B cell (primary cell): ENCODE measurements at regions not wholly inside any gene's neighbourhood (a gene's known extent, or its start where the extent isn't known, plus 50 kb on each side); places are given as distances from the start of the nearest gene placed in this dataset.

Experiments
- ATAC-seq: fragments of 200-7000 bp; cut with Tn5 transposase; one replicate; pipeline ENCODE4 v1.10.0; 2021; ENCODE audit warnings: low read depth, mild to moderate bottlenecking, moderate number of reproducible peaks, moderate library complexity
- CTCF ChIA-PET: fragments of 350-600 bp; sonication (Branson Sonifier 250); formaldehyde crosslinking; loops from one replicate; lab custom pipeline; 2021; ENCODE audit warnings: antibody characterized with exemption, inconsistent platforms; lab: Charles Lee
- POLR2A ChIA-PET: fragments of 350-600 bp; sonication (Branson Sonifier 250); formaldehyde crosslinking; loops from one replicate; lab custom pipeline; 2021; ENCODE audit warnings: antibody characterized with exemption; lab: Charles Lee
- DNase-seq: peaks from one replicate; pipeline ENCODE4 v3.0.0; 2013
- H2AFZ ChIP-seq: 2 replicates; pipeline ENCODE4 v1.6.1; 2012; ENCODE audit warnings: mild to moderate bottlenecking, low read depth, low read length; ENCODE audit not compliant: insufficient read depth, poor library complexity, severe bottlenecking
- H3K27ac ChIP-seq, 2 donors: 1 replicate in 1 of 2; 2 replicates in 1 of 2; pipeline ENCODE4 v1.5.1; 2012 to 2013; ENCODE audit warnings: low read length in 2 of 2, mild to moderate bottlenecking in 2 of 2, moderate library complexity in 1 of 2
- H3K27me3 ChIP-seq, 4 experiments: fragments of 200-600 bp in 1 of 4; sonication (generic) in 1 of 4; replicated peaks in 1 of 4; 1 replicate in 2 of 4; 2 replicates in 2 of 4; pipeline versions ENCODE4 v1.6.1 to v1.7.0; 2013 to 2016; ENCODE audit warnings: low read length in 3 of 4, mild to moderate bottlenecking in 2 of 4, mixed read lengths in 1 of 4, moderate library complexity in 1 of 4; ENCODE audit not compliant: insufficient read depth in 4 of 4, control insufficient read depth in 3 of 4; ENCODE audit errors: control extremely low read depth in 1 of 4
- H3K36me3 ChIP-seq, 2 experiments: replicated peaks in 1 of 2; 1 replicate in 1 of 2; 2 replicates in 1 of 2; pipeline versions ENCODE4 v1.6.1 to v1.7.1; 2013; ENCODE audit warnings: low read length in 1 of 2; ENCODE audit not compliant: insufficient read depth in 2 of 2, control insufficient read depth in 1 of 2; ENCODE audit errors: control extremely low read depth in 1 of 2, extremely low read depth in 1 of 2
- H3K4me1 ChIP-seq, 2 donors: fragments of 200-600 bp in 1 of 2; sonication (generic) in 1 of 2; 1 replicate in 1 of 2; 2 replicates in 1 of 2; pipeline versions ENCODE4 v1.5.1 to v1.6.1; 2013 to 2017; ENCODE audit warnings: low read length in 2 of 2; ENCODE audit not compliant: control insufficient read depth in 2 of 2, insufficient read depth in 2 of 2
- H3K4me2 ChIP-seq: replicated peaks from 2 replicates; pipeline ENCODE3; 2012; ENCODE audit warnings: mild to moderate bottlenecking, low read depth, low read length; ENCODE audit not compliant: poor library complexity, severe bottlenecking
- H3K4me3 ChIP-seq, 5 experiments: fragments of 200-600 bp in 1 of 5; sonication (generic) in 1 of 5; 1 replicate in 3 of 5; 2 replicates in 2 of 5; pipeline versions ENCODE4 v1.5.1 to v1.7.0; 2011 to 2016; ENCODE audit warnings: low read length in 4 of 5, mild to moderate bottlenecking in 4 of 5, low read depth in 2 of 5, control low read depth in 1 of 5, moderate library complexity in 1 of 5; ENCODE audit not compliant: insufficient read depth in 1 of 5; ENCODE audit errors: control extremely low read depth in 1 of 5, extremely low read depth in 1 of 5
- H3K79me2 ChIP-seq: fragments of 200-600 bp; sonication (generic); one replicate; pipeline ENCODE4 v1.6.0; 2016; ENCODE audit warnings: low read length; ENCODE audit not compliant: control insufficient read depth, insufficient read depth
- H3K9ac ChIP-seq: fragments of 200-600 bp; sonication (generic); 2 replicates; pipeline ENCODE4 v1.6.1; 2017; ENCODE audit warnings: mild to moderate bottlenecking, low read length, moderate library complexity
- H3K9me3 ChIP-seq, 3 donors: one replicate each; pipeline versions ENCODE4 v1.6.1 to v1.7.1; 2013; ENCODE audit warnings: low read length in 2 of 3; ENCODE audit not compliant: control insufficient read depth in 2 of 3, insufficient read depth in 1 of 3; ENCODE audit errors: control extremely low read depth in 1 of 3
- H4K20me1 ChIP-seq: 2 replicates; pipeline ENCODE4 v1.6.0; 2012; ENCODE audit warnings: mild to moderate bottlenecking, low read length; ENCODE audit not compliant: insufficient read depth, control insufficient read depth, poor library complexity, severe bottlenecking
- H3K27ac Mint-ChIP-seq: one replicate; pipeline ENCODE4 v1.8.0; 2021; ENCODE audit warnings: mixed read lengths
- H3K27me3 Mint-ChIP-seq: one replicate; pipeline ENCODE4 v1.8.0; 2021; ENCODE audit warnings: mixed read lengths
- H3K4me1 Mint-ChIP-seq: one replicate; pipeline ENCODE4 v1.8.0; 2021; ENCODE audit warnings: mixed read lengths
- H3K4me3 Mint-ChIP-seq: one replicate; pipeline ENCODE4 v1.8.0; 2021; ENCODE audit warnings: mixed read lengths
- H3K9me3 Mint-ChIP-seq: one replicate; pipeline ENCODE4 v1.8.0; 2022; ENCODE audit warnings: mixed read lengths; ENCODE audit not compliant: insufficient read depth
- CTCF ChIP-seq: fragments of 200-600 bp; IDR thresholded peaks from one replicate; pipeline ENCODE4 v1.8.0; 2022; ENCODE audit warnings: antibody characterized with exemption, mild to moderate bottlenecking
- EZH2 ChIP-seq: IDR thresholded peaks from 2 replicates; pipeline ENCODE4 v1.6.1; 2012; ENCODE audit warnings: borderline replicate concordance, low read depth, mild to moderate bottlenecking, moderate library complexity, low read length; ENCODE audit not compliant: insufficient read depth, poor library complexity, severe bottlenecking
- WGBS: methylation state at CpG from one replicate; pipeline ENCODE4 v1.1.5; 2013; ENCODE audit warnings: missing lambda C conversion rate; ENCODE audit not compliant: insufficient coverage; 5-methylcytosine and 5-hydroxymethylcytosine counted together
- intact Hi-C: fragments of 100-400 bp; cut with micrococcal nuclease; formaldehyde crosslinking; loops from one replicate; pipeline ENCODE4 v1.10.0; 2022

GRCh38 chr9:26695298-26695622 is 197.3 kb downstream of the CAAP1 start:
- Histone ChIP-seq H3K4me2 (no peak overlapping the region), H3K27ac (no peak overlapping the region), H3K9me3 (peaks cover 0 to 3% (median 0%) of the 10 kb centered on the region in 3 donors), H3K9ac (no peak overlapping the region), H3K79me2 (no peaks in the 10 kb centered on the region), H4K20me1 (no peaks in the 10 kb centered on the region), H3K4me1 (no peaks in the 10 kb centered on the region), H3K27me3 (no peaks in the 10 kb centered on the region), H3K4me3 (no peak overlapping the region), H3K36me3 (no peaks in the 10 kb centered on the region), H2AFZ (no peak overlapping the region)
- peaks cover 9% of the 10 kb centered on the region for H3K9me3 Mint-ChIP-seq
- CTCF ChIA-PET, result no interaction called here
- H3K27me3 Mint-ChIP-seq, result no peaks in the 10 kb centered on the region
- POLR2A ChIA-PET, result no interaction called here
- no peaks in the 10 kb centered on the region for H3K4me1 Mint-ChIP-seq
- no peak for ATAC-seq
- no peak for DNase-seq
- no CpG with 5 or more reads among the region's 1 CpG for WGBS
- TF ChIP-seq CTCF (no peak), EZH2 (no peak)
- H3K4me3 Mint-ChIP-seq, result no peak overlapping the region
- no peak overlapping the region for H3K27ac Mint-ChIP-seq
- intact Hi-C loops, result no loop called here

GRCh38 chr9:26694381-26695297 is 198.0 kb downstream of the CAAP1 start:
- Histone ChIP-seq H3K4me3 (no peak overlapping the region), H3K27ac (no peak overlapping the region), H3K27me3 (no peaks in the 10 kb centered on the region), H3K9ac (no peak overlapping the region), H3K36me3 (no peaks in the 10 kb centered on the region), H3K79me2 (no peaks in the 10 kb centered on the region), H3K9me3 (peaks cover 0 to 3% (median 0%) of the 10 kb centered on the region in 3 donors), H3K4me1 (no peaks in the 10 kb centered on the region), H4K20me1 (no peaks in the 10 kb centered on the region), H2AFZ (no peak overlapping the region), H3K4me2 (no peak overlapping the region)
- TF ChIP-seq EZH2 (no peak), CTCF (no peak)
- Mint-ChIP-seq H3K9me3 (peaks cover 7% of the 10 kb centered on the region), H3K4me1 (no peaks in the 10 kb centered on the region), H3K4me3 (no peak overlapping the region), H3K27me3 (no peaks in the 10 kb centered on the region), H3K27ac (no peak overlapping the region)
- ATAC-seq (no peak), DNase-seq (no peak)
- ChIA-PET POLR2A (no interaction called here), CTCF (no interaction called here)
- intact Hi-C loops, result no loop called here
- WGBS, result no CpG with 5 or more reads among the region's 5 CpGs
